Progenitor cell of endocrine pancreas (in vitro differentiated cells): ENCODE measurements at regions not wholly inside any gene's neighbourhood (a gene's known extent, or its start where the extent isn't known, plus 50 kb on each side); places are given as distances from the start of the nearest gene placed in this dataset.

ENCODE experiments used
- DNase-seq: peaks from one replicate; pipeline ENCODE4 v3.0.0; 2021; ENCODE audit warnings: low spot score; ENCODE audit not compliant: unreplicated experiment
- H3K27ac Mint-ChIP-seq: 2 replicates; pipeline ENCODE4 v1.8.0; 2021; ENCODE audit warnings: mild to moderate bottlenecking, moderate library complexity, mixed read lengths
- H3K27me3 Mint-ChIP-seq: 2 replicates; pipeline ENCODE4 v1.8.0; 2021; ENCODE audit warnings: mixed read lengths
- H3K36me3 Mint-ChIP-seq: 2 replicates; pipeline ENCODE4 v1.8.0; 2022; ENCODE audit warnings: mixed read lengths; ENCODE audit not compliant: insufficient read depth
- H3K4me1 Mint-ChIP-seq: 2 replicates; pipeline ENCODE4 v1.8.0; 2021; ENCODE audit warnings: low read depth, mixed read lengths
- H3K4me3 Mint-ChIP-seq: 2 replicates; pipeline ENCODE4 v1.8.0; 2021; ENCODE audit warnings: low read depth, mild to moderate bottlenecking, moderate library complexity, mixed read lengths
- H3K9me3 Mint-ChIP-seq: 2 replicates; pipeline ENCODE4 v1.8.0; 2021; ENCODE audit warnings: low read depth, mixed read lengths
- CTCF ChIP-seq: fragments of 200-600 bp; sonication (generic); IDR thresholded peaks from one replicate; pipeline ENCODE4 v1.5.0; 2021; ENCODE audit warnings: antibody characterized with exemption, mild to moderate bottlenecking; ENCODE audit not compliant: unreplicated experiment

GRCh38 chr1:164131949-164132348, 427.0 kb upstream of the PBX1 start:
- TF ChIP-seq CTCF: no peak
- Mint-ChIP-seq H3K36me3 (no peaks in the 10 kb centered on the region), H3K4me3 (no peak overlapping the region), H3K4me1 (no peaks in the 10 kb centered on the region), H3K9me3 (no peaks in the 10 kb centered on the region), H3K27me3 (no peaks in the 10 kb centered on the region), H3K27ac (no peak overlapping the region)
- DNase-seq: no peak

- no peak for DNase-seq
- no peak overlapping the region for H3K4me3 Mint-ChIP-seq
- peaks cover 5% of the 10 kb centered on the region for H3K4me1 Mint-ChIP-seq
- TF ChIP-seq CTCF: no peak
- no peaks in the 10 kb centered on the region for H3K27me3 Mint-ChIP-seq
- no peaks in the 10 kb centered on the region for H3K36me3 Mint-ChIP-seq
- H3K27ac Mint-ChIP-seq: no peak overlapping the region
- H3K9me3 Mint-ChIP-seq: no peaks in the 10 kb centered on the region
Observed at GRCh38 chr1:164137273-164137925, 421.6 kb upstream of the PBX1 start.

GRCh38 chr1:164141797-164142196, 417.2 kb upstream of the PBX1 start:
- H3K36me3 Mint-ChIP-seq: no peaks in the 10 kb centered on the region
- no peak overlapping the region for H3K4me3 Mint-ChIP-seq
- no peak for DNase-seq
- H3K27me3 Mint-ChIP-seq: no peaks in the 10 kb centered on the region
- H3K9me3 Mint-ChIP-seq: no peaks in the 10 kb centered on the region
- H3K4me1 Mint-ChIP-seq: peaks cover 5% of the 10 kb centered on the region
- TF ChIP-seq CTCF: no peak
- no peak overlapping the region for H3K27ac Mint-ChIP-seq

- H3K4me3 Mint-ChIP-seq: no peak overlapping the region
- H3K9me3 Mint-ChIP-seq: peaks cover 3% of the 10 kb centered on the region
- no peak for DNase-seq
- H3K27me3 Mint-ChIP-seq: peaks cover 6% of the 10 kb centered on the region
- no peaks in the 10 kb centered on the region for H3K4me1 Mint-ChIP-seq
- no peak for TF ChIP-seq CTCF
- no peaks in the 10 kb centered on the region for H3K36me3 Mint-ChIP-seq
- H3K27ac Mint-ChIP-seq: no peak overlapping the region
Observed at GRCh38 chr1:164154622-164155021, 404.4 kb upstream of the PBX1 start.

- H3K27ac Mint-ChIP-seq: no peak overlapping the region
- no peak for DNase-seq
- H3K36me3 Mint-ChIP-seq: no peaks in the 10 kb centered on the region
Observed at GRCh38 chr1:164155347-164155746, 403.6 kb upstream of the PBX1 start.

More at GRCh38 chr1:164155347-164155746, 403.6 kb upstream of the PBX1 start:
- Mint-ChIP-seq H3K4me1 (no peaks in the 10 kb centered on the region), H3K9me3 (peaks cover 3% of the 10 kb centered on the region), H3K4me3 (no peak overlapping the region), H3K27me3 (peaks cover 6% of the 10 kb centered on the region)
- no peak for TF ChIP-seq CTCF
